ENCODE measurements at regions not wholly inside any gene's neighbourhood (a gene's known extent, or its start where the extent isn't known, plus 50 kb on each side); places are given as distances from the start of the nearest gene placed in this dataset.

- TF ChIP-seq ZNF274 (IDR thresholded peaks at IDR 0.05; ENCODE audit: low read depth, low read length), result no peak
- TF ChIP-seq YY1 (IDR thresholded peaks at IDR 0.05; ENCODE audit: insufficient read depth, insufficient read length), result no peak
These were observed 58.7 kb upstream of the FCN1 start for GRCh38 chr9:134976403-134976802.

All from NT2/D1 (cell line).